Kidney (tissue), 13 donors: ENCODE measurements at regions not wholly inside any gene's neighbourhood (a gene's known extent, or its start where the extent isn't known, plus 50 kb on each side); places are given as distances from the start of the nearest gene placed in this dataset.

ENCODE experiments used
- DNase-seq, 5 donors: peaks; one replicate each; pipeline ENCODE4 v3.0.0-alpha.2; 2013 to 2020
- FAIRE-seq: peaks from 2 replicates; lab custom pipeline; 2012; peaks lifted over from hg19 to GRCh38; lab: Jason Lieb, UNC
- H3K27ac ChIP-seq, 2 donors: one replicate each; pipeline ENCODE4 v1.7.0; 2013; ENCODE audit warnings: low read depth in 2 of 2, low read length in 2 of 2, inconsistent platforms in 1 of 2
- H3K27me3 ChIP-seq: one replicate; pipeline ENCODE4 v1.7.1; 2013; ENCODE audit warnings: low read length, inconsistent platforms; ENCODE audit not compliant: control insufficient read depth, insufficient read depth
- H3K36me3 ChIP-seq, 3 donors: one replicate each; pipeline versions ENCODE4 v1.7.0 to v1.7.1; 2013; ENCODE audit warnings: low read length in 3 of 3, control low read depth in 1 of 3, inconsistent platforms in 1 of 3; ENCODE audit not compliant: insufficient read depth in 3 of 3, control insufficient read depth in 2 of 3
- H3K4me1 ChIP-seq, 3 donors: one replicate each; pipeline versions ENCODE4 v1.7.0 to v1.7.1; 2013; ENCODE audit warnings: low read length in 3 of 3, inconsistent platforms in 1 of 3, low read depth in 1 of 3; ENCODE audit not compliant: control insufficient read depth in 2 of 3, insufficient read depth in 2 of 3
- H3K4me3 ChIP-seq, 3 donors: one replicate each; pipeline versions ENCODE4 v1.7.0 to v1.8.1; 2013; ENCODE audit warnings: low read length in 3 of 3, control low read depth in 1 of 3, inconsistent platforms in 1 of 3
- H3K9ac ChIP-seq, 3 donors: one replicate each; pipeline versions ENCODE4 v1.7.0 to v1.7.1; 2013; ENCODE audit warnings: low read length in 3 of 3, control low read depth in 1 of 3, inconsistent platforms in 1 of 3
- H3K9me3 ChIP-seq, 3 donors: one replicate each; pipeline versions ENCODE4 v1.7.0 to v1.7.1; 2013; ENCODE audit warnings: low read length in 3 of 3, control low read depth in 1 of 3, inconsistent platforms in 1 of 3; ENCODE audit not compliant: control insufficient read depth in 2 of 3, insufficient read depth in 1 of 3
- CTCF ChIP-seq: IDR thresholded peaks from 3 replicates; pipeline ENCODE4 v1.5.1; 2012; ENCODE audit warnings: mild to moderate bottlenecking, moderate library complexity, borderline replicate concordance; ENCODE audit not compliant: insufficient read depth; ENCODE audit errors: extremely low read depth
- intact Hi-C: fragments of 100-400 bp; cut with DNase I; formaldehyde crosslinking; loops from one replicate; pipeline ENCODE4 v1.11.1; 2022
- donor health status: control.
- donor health status: control.
- donor health status: control.
- donor health status: control.
- donor health status: control.
- donor health status: DM: yes; HTN: yes; CAD: no.
- donor health status: Normal renal cell carcinoma (clear cell type).

- no peak for FAIRE-seq
- TF ChIP-seq CTCF = no peak
- intact Hi-C loops = no loop called here
- Histone ChIP-seq H3K9me3 (no peaks in the 10 kb centered on the region), H3K36me3 (no peaks in the 10 kb centered on the region), H3K4me1 (no peaks in the 10 kb centered on the region), H3K9ac (no peak overlapping the region), H3K4me3 (no peak overlapping the region), H3K27me3 (no peaks in the 10 kb centered on the region), H3K27ac (no peak overlapping the region)
- no peak for DNase-seq
These were observed 944.7 kb upstream of the NRXN1 start for GRCh38 chr2:51976623-51977022.

GRCh38 chr2:51971136-51971535 lies 939.2 kb upstream of the NRXN1 start:
- peaks cover 0 to 2% (median 0%) of the 10 kb centered on the region in 3 donors for H3K9me3 ChIP-seq
- no peak overlapping the region for H3K27ac ChIP-seq
- no peak for DNase-seq
- no peak for FAIRE-seq
- no peaks in the 10 kb centered on the region for H3K4me1 ChIP-seq
- H3K36me3 ChIP-seq = no peaks in the 10 kb centered on the region
- no peak overlapping the region for H3K9ac ChIP-seq
- H3K27me3 ChIP-seq = no peaks in the 10 kb centered on the region
- no peak overlapping the region for H3K4me3 ChIP-seq
- intact Hi-C loops = no loop called here
- TF ChIP-seq CTCF = no peak

- H3K27me3 ChIP-seq = no peaks in the 10 kb centered on the region
- no peak for FAIRE-seq
- H3K4me1 ChIP-seq = no peaks in the 10 kb centered on the region
- no peaks in the 10 kb centered on the region for H3K36me3 ChIP-seq
- H3K4me3 ChIP-seq = no peak overlapping the region
- no peak overlapping the region for H3K27ac ChIP-seq
- intact Hi-C loops = no loop called here
- H3K9me3 ChIP-seq = peaks cover 0 to 2% (median 0%) of the 10 kb centered on the region in 3 donors
- no peak overlapping the region for H3K9ac ChIP-seq
- no peak for DNase-seq
- no peak for TF ChIP-seq CTCF
These were observed 937.4 kb upstream of the NRXN1 start for GRCh38 chr2:51969347-51969746.

- intact Hi-C loops = no loop called here
These were observed 929.0 kb upstream of the NRXN1 start for GRCh38 chr2:51960841-51961335.

More at GRCh38 chr2:51960841-51961335, 929.0 kb upstream of the NRXN1 start:
- no peaks in the 10 kb centered on the region for H3K36me3 ChIP-seq
- no peaks in the 10 kb centered on the region for H3K9me3 ChIP-seq
- TF ChIP-seq CTCF = no peak
- no peak overlapping the region for H3K4me3 ChIP-seq
- H3K4me1 ChIP-seq = no peaks in the 10 kb centered on the region
- DNase-seq (no peak), FAIRE-seq (no peak)
- H3K27me3 ChIP-seq = no peaks in the 10 kb centered on the region
- no peak overlapping the region for H3K9ac ChIP-seq
- H3K27ac ChIP-seq = no peak overlapping the region
